ENCODE measurements at regions not wholly inside any gene's neighbourhood (a gene's known extent, or its start where the extent isn't known, plus 50 kb on each side); places are given as distances from the start of the nearest gene placed in this dataset.
"Not testable (repeated sequence)": the region's sequence is repeated elsewhere in the genome, so short reads cannot be mapped to it uniquely, and the experiment has no call there.

DNA sequence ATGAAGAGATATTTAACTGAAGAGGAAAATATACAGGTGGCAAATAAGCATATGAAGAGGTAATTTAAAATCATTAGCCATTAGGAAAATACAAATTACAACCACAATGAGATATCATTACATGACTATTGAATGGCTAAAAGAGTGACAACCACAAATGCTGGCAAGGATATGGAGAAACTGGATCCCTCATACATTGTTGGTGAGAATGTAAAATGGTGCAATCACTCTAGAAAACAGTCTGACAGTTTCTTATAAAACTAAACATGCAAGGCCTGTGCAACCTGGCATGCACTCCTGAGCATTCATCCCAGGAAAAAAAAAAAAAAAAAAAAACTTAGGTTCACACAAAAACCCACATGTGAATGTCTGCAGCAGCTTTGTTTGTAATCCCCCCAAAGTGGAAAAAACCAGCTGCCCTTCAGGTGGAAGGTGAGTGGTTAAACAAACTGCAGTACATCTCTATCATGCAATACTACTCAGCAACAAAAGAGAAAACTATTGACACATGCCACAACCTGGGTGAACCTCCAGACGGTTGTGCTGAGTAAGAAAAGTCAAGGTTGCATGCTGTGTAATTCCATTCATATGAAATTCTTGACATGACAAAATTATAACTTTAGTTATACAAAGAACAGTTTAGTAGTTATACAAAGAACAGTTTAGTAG is 189.2 kb upstream of the IRF2BP2 start:
- DNase-seq (ENCODE audit: low read depth), result not testable (repeated sequence)

- DNase-seq (ENCODE audit: low read depth), result not testable (repeated sequence)
These were observed 187.2 kb upstream of the IRF2BP2 start for GRCh38 chr1:234797216-234797615.

- not testable (repeated sequence) for DNase-seq (ENCODE audit: low read depth)
These were observed 186.4 kb upstream of the IRF2BP2 start for GRCh38 chr1:234796438-234796792.

- DNase-seq (ENCODE audit: low read depth), result not testable (repeated sequence)
These were observed 185.9 kb upstream of the IRF2BP2 start for GRCh38 chr1:234795711-234796437.

DNA sequence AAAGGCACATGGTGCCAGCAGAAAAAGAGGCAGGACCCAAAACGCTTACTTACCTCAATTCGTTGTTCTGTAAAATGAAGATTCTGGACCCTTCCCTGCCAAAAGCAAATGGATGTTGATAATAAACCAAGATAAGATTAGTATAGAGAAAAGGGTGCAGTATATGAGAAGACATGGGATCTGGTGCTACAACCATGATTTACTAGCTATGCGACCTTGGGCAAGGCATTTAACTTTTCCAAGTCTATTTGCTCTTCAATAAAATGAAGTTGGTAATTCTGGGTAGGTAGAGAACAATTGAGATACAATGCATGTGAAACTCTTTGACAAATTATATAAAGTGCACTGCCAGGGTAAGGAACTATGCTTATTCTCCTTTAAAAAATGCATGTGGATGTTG is 185.0 kb upstream of the IRF2BP2 start:
- not testable (repeated sequence) for DNase-seq (ENCODE audit: low read depth)

- DNase-seq (ENCODE audit: low read depth), result not testable (repeated sequence)
These were observed 184.5 kb upstream of the IRF2BP2 start for GRCh38 chr1:234794452-234794851.

DNA sequence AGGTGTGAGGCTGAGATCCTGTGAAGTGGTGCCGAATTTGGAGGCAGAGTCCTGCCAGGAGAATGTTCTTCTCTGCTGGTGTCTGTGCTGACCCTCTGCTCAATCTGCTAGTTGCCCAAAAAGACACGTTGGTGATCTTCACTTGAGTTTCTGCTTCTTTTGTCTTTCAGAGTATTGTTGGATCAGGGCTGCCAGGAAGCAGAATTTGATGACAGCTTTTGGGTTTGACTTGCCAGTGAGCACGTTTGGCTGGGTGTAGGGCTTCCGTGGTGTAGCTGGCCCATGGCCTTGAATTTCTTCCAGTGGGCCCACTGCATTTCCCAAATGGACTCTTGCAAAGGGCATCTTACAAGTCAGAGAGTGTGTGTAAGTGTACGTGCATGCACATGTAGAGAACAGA is 183.9 kb upstream of the IRF2BP2 start:
- DNase-seq (ENCODE audit: low read depth), result not testable (repeated sequence)

DNA sequence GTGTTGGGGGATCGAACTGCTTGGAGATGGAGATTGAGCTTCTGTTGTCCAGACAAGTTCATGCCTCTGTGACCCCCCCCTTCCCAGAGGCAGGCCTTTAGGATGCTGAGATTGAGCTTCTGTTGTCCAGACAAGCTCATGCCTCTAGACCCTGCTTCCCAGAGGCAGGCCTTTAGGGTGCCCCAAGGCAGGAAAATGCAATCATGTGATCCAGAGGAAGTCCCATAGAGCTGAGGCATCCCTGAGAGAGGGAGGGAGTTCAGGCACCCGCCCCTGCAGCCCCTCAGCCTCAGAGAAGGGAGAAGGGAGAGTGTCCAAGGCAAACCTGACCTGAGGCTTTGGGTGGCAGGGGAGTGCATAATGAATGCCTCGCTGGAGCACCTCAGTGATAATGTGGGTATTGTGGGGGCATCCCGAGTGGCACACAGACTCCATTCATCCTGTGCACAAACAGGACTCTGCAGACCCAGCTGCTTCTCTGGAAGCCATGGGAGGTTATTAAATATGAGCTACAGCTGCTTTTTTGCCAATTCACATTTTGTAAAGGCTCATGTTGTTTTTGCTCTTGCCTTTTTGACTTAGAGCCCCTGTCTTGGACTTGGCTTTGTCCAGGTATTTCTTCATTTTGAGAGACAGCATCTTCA is 182.4 kb upstream of the IRF2BP2 start:
- DNase-seq (ENCODE audit: low read depth), result not testable (repeated sequence)

DNA sequence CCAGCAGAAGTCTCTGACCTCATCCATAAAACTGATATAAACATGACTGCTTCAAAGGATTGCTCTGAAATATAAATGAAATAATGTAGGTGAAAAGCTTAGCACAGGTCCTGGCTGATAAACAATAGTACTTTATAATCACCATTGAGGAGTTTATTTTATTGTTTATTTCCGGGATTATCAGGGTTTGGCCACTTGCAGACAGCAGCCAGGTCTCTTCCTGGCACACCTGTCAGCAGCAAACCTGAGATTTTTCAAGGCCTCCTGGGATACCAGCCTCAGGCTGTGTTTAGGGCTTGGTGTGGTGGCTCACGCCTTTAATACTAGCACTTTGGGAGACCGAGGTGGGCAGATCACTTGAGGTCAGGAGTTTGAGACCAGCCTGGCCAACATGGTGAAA is 181.6 kb upstream of the IRF2BP2 start:
- DNase-seq (ENCODE audit: low read depth), result not testable (repeated sequence)

DNA sequence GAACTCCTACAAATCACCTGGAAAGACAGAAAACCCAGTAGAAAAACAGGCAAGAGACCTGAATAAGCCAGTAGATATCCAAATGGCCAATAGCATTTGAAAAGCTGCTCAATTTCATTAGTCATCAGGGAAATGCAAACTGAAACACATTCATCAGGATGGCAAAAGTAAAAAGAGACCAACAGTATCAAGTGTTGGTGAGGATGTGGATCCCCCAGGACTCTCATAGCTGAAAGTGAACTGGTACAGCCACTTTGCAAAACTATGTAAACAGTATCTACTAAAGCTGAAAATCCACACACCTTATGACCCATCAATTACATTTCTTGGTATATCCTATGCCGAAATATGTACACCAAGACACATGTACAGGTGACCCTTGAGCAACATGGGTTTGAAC is 180.4 kb upstream of the IRF2BP2 start:
- DNase-seq (ENCODE audit: low read depth), result not testable (repeated sequence)

GRCh38 chr1:234787011-234787584 is 177.1 kb upstream of the IRF2BP2 start:
- DNase-seq (ENCODE audit: low read depth), result not testable (repeated sequence)

- not testable (repeated sequence) for DNase-seq (ENCODE audit: low read depth)
These were observed 175.9 kb upstream of the IRF2BP2 start for GRCh38 chr1:234785922-234786321.

GRCh38 chr1:234785471-234785919 is 175.5 kb upstream of the IRF2BP2 start:
- peak; percentile 66 for DNase-seq (ENCODE audit: low read depth)

GRCh38 chr1:234784108-234784507 is 174.1 kb upstream of the IRF2BP2 start:
- not testable (repeated sequence) for DNase-seq (ENCODE audit: low read depth)

- DNase-seq (ENCODE audit: low read depth), result no peak
These were observed 172.8 kb upstream of the IRF2BP2 start for GRCh38 chr1:234782791-234783190.

GRCh38 chr1:234782105-234782751 is 172.2 kb upstream of the IRF2BP2 start:
- no peak for DNase-seq (ENCODE audit: low read depth)

DNA sequence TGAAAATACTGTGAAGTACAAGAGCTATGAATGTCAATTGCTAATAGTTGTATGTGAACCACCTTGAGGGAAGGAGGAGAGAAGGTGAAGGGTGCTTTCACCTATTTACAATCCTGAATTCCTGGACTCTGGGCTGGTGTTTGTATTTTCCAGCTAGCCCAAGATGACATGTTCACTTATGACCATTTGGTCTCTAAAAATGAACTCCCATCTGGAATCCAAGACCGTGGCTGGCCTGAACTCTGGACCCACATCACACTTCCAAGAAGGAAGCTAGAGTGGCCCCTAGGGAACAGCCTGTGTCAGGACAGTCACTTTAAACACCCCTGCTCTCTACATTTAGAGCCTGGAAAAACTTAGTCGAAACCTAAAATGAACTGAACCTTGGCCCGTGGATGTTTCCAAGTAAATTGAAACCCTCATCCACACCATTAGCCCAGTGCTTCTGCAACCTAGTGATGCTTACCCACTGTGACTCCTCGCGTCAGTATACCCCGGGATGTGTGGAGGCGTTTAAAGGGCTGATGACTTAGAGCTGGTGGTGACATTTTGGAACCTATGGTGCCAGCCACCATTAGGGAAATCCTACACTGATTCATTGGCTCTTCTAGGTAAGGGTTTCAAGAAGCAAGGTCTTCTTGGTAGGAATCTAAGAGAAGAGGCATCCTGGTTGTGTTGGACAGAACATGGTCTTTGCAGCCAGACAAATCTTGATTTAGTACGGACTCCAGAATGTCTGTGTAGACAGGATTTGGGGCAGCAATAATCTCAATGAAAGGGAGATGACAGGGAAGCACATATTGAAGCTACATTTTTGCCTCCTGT is 171.5 kb upstream of the IRF2BP2 start:
- no peak for DNase-seq (ENCODE audit: low read depth)

DNA sequence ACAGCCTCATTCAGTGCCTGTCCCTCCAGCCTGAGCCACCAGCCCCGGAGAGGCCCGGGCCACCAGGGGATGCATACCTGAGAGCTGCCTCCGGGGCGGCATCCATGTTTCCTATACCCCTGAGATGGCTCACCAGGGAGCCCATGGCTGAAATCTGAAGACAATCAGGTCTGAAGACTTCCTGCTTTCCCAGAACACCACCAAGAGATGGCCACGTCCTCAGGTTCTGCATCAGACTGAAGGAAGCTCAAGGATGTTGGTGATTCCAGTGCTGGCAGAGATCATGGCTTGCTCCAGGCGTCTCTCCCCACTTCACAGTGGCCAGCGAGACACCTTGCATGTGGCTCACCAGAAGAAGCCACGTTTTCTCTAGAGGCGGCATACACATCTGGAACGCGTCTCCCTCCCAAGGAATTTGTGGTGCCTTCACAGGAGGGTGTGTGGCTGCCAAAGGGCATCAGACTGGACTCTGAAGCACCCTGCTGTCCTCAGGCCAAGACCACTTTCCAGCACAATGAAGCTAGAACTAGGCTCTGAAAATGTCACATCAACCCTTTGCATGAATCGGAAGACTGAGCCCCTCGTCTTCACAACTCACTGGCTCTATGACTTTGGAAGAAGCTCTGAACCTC is 170.7 kb upstream of the IRF2BP2 start:
- no peak for DNase-seq (ENCODE audit: low read depth)

DNA sequence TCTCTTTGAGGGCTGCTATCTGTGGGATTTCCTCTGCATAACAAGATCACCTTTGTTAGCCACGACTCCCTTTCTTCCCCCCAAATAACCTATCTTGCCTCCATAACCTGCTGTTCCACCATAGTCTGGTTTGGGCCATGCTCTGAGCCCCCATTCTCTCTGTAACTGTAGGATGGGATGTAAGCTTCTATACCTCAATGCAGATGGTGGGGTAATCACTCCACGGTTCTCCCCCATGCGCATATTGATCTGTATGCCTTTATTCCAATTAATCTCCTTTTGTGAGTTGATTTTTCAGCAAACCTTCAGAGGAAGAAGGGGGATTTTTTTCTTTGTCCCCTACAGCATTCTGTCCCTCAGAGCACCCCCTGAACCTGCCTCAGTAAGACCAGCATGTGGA is 170.1 kb upstream of the IRF2BP2 start:
- no peak for DNase-seq (ENCODE audit: low read depth)

- DNase-seq (ENCODE audit: low read depth), result not testable (repeated sequence)
These were observed 169.6 kb upstream of the IRF2BP2 start for GRCh38 chr1:234779600-234779999.

DNA sequence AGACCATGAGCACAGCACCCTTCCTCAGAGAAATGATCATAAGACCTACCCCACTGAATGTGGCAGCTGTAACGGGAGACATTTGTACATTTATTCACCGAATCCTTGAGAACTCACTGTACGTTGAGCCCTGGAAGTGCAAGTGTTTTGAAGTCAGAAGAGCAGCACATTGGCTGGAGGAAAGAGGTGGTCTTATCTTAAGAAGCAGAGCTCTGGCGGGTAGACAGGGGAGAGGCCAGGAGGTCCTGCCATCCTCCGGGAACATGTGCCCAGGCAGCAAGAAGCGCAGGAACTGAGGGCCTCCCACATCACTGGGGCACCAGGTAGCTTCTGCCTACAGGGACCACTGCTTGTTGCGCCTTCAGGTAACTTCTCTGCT is 169.2 kb upstream of the IRF2BP2 start:
- no peak for DNase-seq (ENCODE audit: low read depth)

All from Daoy (cell line).